HepG2 (cell line): ENCODE measurements at regions not wholly inside any gene's neighbourhood (a gene's known extent, or its start where the extent isn't known, plus 50 kb on each side); places are given as distances from the start of the nearest gene placed in this dataset.
A peak's percentile ranks its signal among the peaks of the same experiment; 100 is the strongest.

Experiments
- CREM ChIP-seq, 2 experiments: sonication (generic) in 1 of 2; formaldehyde crosslinking in 1 of 2; IDR thresholded peaks; 2 replicates each; pipeline versions ENCODE4 v1.4.0 to v1.6.1; 2016 to 2020; ENCODE audit warnings: antibody characterized with exemption in 1 of 2, mild to moderate bottlenecking in 1 of 2, missing genetic modification reagents in 1 of 2
- ESRRA ChIP-seq: sonication (generic); formaldehyde crosslinking; IDR thresholded peaks from 2 replicates; pipeline ENCODE4 v1.5.1; 2020; ENCODE audit warnings: mild to moderate bottlenecking, low read depth, missing genetic modification reagents
- FOXJ3 ChIP-seq: sonication (generic); formaldehyde crosslinking; IDR thresholded peaks from 2 replicates; pipeline ENCODE4 v1.4.0; 2020; ENCODE audit warnings: missing genetic modification reagents, mild to moderate bottlenecking, borderline replicate concordance
- HMG20B ChIP-seq: conservative IDR thresholded peaks from 2 replicates; pipeline ENCODE4 v1.6.1; 2016; ENCODE audit warnings: missing genetic modification reagents, missing compliant biosample characterization
- HOXA9 ChIP-seq: sonication (generic); formaldehyde crosslinking; IDR thresholded peaks from 2 replicates; pipeline ENCODE4 v1.8.1; 2022; ENCODE audit warnings: missing genetic modification reagents, mild to moderate bottlenecking, moderate library complexity, borderline replicate concordance
- KMT2A ChIP-seq: sonication (generic); formaldehyde crosslinking; IDR thresholded peaks from 2 replicates; pipeline ENCODE4 v1.4.0; 2020; ENCODE audit warnings: missing genetic modification reagents
- NR2F1 ChIP-seq, 2 experiments: fragments of 450-650 bp in 1 of 2; formaldehyde crosslinking in 1 of 2; IDR thresholded peaks; 2 replicates each; pipeline versions ENCODE4 v1.5.0 to v1.6.1; 2016 to 2020; ENCODE audit warnings: mild to moderate bottlenecking in 1 of 2, missing compliant biosample characterization in 1 of 2, missing genetic modification reagents in 1 of 2, moderate library complexity in 1 of 2
- RORA ChIP-seq: sonication (generic); formaldehyde crosslinking; IDR thresholded peaks from 2 replicates; pipeline ENCODE4 v1.5.0; 2020; ENCODE audit warnings: mild to moderate bottlenecking, missing genetic modification reagents, moderate library complexity
- TAF1 ChIP-seq: sonication (generic); formaldehyde crosslinking; IDR thresholded peaks from 2 replicates; pipeline ENCODE4 v1.4.0; 2020; ENCODE audit warnings: missing genetic modification reagents
- TERF1 ChIP-seq: sonication (generic); formaldehyde crosslinking; IDR thresholded peaks from 2 replicates; pipeline ENCODE4 v1.8.0; 2022; ENCODE audit warnings: mild to moderate bottlenecking, missing genetic modification reagents, moderate library complexity
- TSC22D2 ChIP-seq: sonication (generic); formaldehyde crosslinking; IDR thresholded peaks from 2 replicates; pipeline ENCODE4 v1.5.1; 2020; ENCODE audit warnings: missing genetic modification reagents, mild to moderate bottlenecking, borderline replicate concordance
- YEATS4 ChIP-seq: sonication (generic); formaldehyde crosslinking; IDR thresholded peaks from 2 replicates; pipeline ENCODE4 v1.4.0; 2020; ENCODE audit warnings: missing genetic modification reagents, borderline replicate concordance
- ZNF646 ChIP-seq: sonication (generic); formaldehyde crosslinking; IDR thresholded peaks from 2 replicates; pipeline ENCODE4 v1.9.0; 2021; ENCODE audit warnings: mild to moderate bottlenecking, missing genetic modification reagents
- TF ChIP-seq, protein P1 (sequence below): IDR thresholded peaks from 2 replicates; pipeline ENCODE4 v1.6.1; 2016; ENCODE audit warnings: low read depth, borderline replicate concordance
- TF ChIP-seq, protein P2 (sequence below): sonication (generic); formaldehyde crosslinking; IDR thresholded peaks from 2 replicates; pipeline ENCODE4 v1.4.0; 2020; ENCODE audit warnings: missing genetic modification reagents
- TF ChIP-seq, protein P3 (sequence below): sonication (generic); formaldehyde crosslinking; IDR thresholded peaks from 2 replicates; pipeline ENCODE4 v1.5.1; 2020; ENCODE audit warnings: mild to moderate bottlenecking, moderate library complexity, missing genetic modification reagents
- TF ChIP-seq, protein P4 (sequence below): sonication (generic); formaldehyde crosslinking; IDR thresholded peaks from 2 replicates; pipeline ENCODE4 v1.4.0; 2020; ENCODE audit warnings: missing genetic modification reagents

DNA sequence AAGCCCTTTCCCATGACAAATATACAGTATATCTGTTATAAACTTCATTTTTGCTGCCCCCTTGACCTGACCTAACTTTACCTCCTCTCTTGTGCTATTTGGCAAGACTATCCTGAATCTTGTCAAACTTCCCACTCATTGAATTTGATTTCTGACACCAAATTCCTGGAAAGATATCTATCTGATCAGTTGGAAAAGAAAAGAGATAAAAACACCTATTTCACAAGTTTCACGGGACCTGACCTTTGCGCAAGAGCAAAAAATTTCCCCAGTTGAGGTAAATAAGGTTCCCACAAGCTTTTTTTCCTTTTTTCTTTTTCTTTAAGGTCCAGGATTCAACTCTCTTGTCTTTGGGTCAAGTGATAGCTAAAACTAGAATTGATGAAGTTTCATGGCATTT, 189.2 kb upstream of the LPP start (continued):
- peak; percentile 36; the same call in 1 of the 2 replicates for TF ChIP-seq CREM (IDR thresholded peaks at IDR 0.05)
- no peak for TF ChIP-seq CREM (CRISPR knock-in tag; IDR thresholded peaks at IDR 0.05)
- TF ChIP-seq, protein P1, sequence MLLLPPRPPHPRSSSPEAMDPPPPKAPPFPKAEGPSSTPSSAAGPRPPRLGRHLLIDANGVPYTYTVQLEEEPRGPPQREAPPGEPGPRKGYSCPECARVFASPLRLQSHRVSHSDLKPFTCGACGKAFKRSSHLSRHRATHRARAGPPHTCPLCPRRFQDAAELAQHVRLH (CRISPR knock-in tag): no peak
- TF ChIP-seq HOXA9 (CRISPR knock-in tag): no peak
- TF ChIP-seq, protein P2, sequence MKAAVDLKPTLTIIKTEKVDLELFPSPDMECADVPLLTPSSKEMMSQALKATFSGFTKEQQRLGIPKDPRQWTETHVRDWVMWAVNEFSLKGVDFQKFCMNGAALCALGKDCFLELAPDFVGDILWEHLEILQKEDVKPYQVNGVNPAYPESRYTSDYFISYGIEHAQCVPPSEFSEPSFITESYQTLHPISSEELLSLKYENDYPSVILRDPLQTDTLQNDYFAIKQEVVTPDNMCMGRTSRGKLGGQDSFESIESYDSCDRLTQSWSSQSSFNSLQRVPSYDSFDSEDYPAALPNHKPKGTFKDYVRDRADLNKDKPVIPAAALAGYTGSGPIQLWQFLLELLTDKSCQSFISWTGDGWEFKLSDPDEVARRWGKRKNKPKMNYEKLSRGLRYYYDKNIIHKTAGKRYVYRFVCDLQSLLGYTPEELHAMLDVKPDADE (CRISPR knock-in tag): no peak
- TF ChIP-seq NR2F1 (CRISPR knock-in tag; IDR thresholded peaks at IDR 0.05): peak in 1 of 2 experiments; percentile 37; a peak in 1 of 4 replicates
- TF ChIP-seq FOXJ3 (CRISPR knock-in tag): peak; percentile 59; the same call in 1 of the 2 replicates
- TF ChIP-seq ESRRA (CRISPR knock-in tag): no peak
- TF ChIP-seq KMT2A (CRISPR knock-in tag): no peak
- TF ChIP-seq, protein P3, sequence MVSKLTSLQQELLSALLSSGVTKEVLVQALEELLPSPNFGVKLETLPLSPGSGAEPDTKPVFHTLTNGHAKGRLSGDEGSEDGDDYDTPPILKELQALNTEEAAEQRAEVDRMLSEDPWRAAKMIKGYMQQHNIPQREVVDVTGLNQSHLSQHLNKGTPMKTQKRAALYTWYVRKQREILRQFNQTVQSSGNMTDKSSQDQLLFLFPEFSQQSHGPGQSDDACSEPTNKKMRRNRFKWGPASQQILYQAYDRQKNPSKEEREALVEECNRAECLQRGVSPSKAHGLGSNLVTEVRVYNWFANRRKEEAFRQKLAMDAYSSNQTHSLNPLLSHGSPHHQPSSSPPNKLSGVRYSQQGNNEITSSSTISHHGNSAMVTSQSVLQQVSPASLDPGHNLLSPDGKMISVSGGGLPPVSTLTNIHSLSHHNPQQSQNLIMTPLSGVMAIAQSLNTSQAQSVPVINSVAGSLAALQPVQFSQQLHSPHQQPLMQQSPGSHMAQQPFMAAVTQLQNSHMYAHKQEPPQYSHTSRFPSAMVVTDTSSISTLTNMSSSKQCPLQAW (CRISPR knock-in tag): no peak
- 0 out of 2 replicates have a peak, but pooled peaks have one; percentile 36 for TF ChIP-seq HMG20B
- no peak for TF ChIP-seq YEATS4
- TF ChIP-seq TAF1 (CRISPR knock-in tag): no peak
- no peak for TF ChIP-seq ZNF646 (CRISPR knock-in tag)
- TF ChIP-seq, protein P4, sequence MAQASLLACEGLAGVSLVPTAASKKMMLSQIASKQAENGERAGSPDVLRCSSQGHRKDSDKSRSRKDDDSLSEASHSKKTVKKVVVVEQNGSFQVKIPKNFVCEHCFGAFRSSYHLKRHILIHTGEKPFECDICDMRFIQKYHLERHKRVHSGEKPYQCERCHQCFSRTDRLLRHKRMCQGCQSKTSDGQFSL (CRISPR knock-in tag): no peak
- TF ChIP-seq RORA (CRISPR knock-in tag): no peak
- no peak for TF ChIP-seq TERF1 (CRISPR knock-in tag)
- TF ChIP-seq TSC22D2 (CRISPR knock-in tag): no peak
